Stimulated activated CD4-positive, alpha-beta T cell treated with anti-CD3 and anti-CD28 coated beads, Interleukin-15, amount 100 ng/mL, for 48 hours (primary cell): ENCODE measurements at regions not wholly inside any gene's neighbourhood (a gene's known extent, or its start where the extent isn't known, plus 50 kb on each side); places are given as distances from the start of the nearest gene placed in this dataset.
"Not testable (repeated sequence)": the region's sequence is repeated elsewhere in the genome, so short reads cannot be mapped to it uniquely, and the experiment has no call there.

Experiments
- DNase-seq, 2 donors: peaks; one replicate each; pipeline ENCODE4 v3.0.0-alpha.2; 2020; ENCODE audit warnings: low read depth in 2 of 2

- no peak for DNase-seq
Measured at GRCh38 chrX:121169099-121170035, 122.0 kb downstream of the GLUD2 start.

DNA sequence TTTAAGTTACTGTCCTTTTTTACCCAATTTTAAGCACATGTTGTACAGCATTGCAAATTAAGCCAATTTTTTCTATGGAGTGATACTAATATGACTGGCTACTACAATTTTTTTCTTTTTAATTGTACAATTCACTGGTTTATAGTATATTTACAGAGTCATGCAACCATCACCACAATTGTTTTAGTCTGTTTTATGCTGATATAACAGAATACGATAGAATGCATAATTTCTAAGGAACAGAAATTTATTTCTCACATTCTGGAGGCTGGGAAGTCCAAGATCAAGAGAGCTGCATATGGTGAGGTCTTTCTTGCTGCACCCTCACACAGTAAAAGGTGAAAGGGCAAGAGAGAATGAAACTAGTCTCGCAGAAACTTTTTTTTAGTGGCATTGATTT lies 125.3 kb downstream of the GLUD2 start:
- no peak for DNase-seq

DNA sequence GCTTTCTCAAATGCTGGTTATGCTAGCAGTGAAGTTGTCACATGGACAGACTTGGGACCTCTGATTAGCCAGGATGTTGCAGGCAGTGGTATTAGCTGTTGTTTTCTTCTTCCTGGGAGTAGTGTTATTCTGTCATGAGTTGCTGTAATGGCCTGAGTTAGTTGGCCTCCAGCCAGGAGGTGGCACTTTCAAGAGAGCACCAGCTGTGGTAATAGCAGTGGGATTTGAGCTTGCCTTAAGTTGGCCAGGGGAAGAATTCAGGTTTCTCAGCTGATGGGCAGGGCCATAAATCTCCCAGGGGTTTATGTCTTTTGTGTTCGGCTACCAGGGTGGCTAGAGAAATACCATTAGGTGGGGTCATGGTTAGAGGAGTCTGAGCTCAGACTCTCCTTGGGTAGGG lies 132.6 kb downstream of the GLUD2 start:
- DNase-seq, result no peak

DNA sequence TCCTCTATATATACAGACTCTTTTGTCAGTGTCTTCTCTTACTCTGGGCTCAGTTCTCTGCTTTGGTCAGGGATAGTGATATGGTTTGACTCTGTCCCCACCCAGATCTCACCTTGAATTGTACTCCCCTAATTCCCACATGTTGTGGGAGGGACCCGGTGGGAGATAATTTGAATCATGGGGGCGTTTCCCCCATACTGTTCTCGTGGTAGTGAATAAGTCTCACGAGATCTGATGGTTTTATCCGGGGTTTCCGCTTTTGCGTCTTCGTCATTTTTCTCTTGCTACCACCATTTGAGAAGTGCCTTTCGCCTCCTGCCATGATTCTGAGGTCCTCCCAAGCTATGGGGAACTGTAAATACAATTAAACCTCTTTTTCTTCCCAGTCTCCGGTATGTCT lies 144.4 kb downstream of the GLUD2 start:
- DNase-seq, result no peak

DNA sequence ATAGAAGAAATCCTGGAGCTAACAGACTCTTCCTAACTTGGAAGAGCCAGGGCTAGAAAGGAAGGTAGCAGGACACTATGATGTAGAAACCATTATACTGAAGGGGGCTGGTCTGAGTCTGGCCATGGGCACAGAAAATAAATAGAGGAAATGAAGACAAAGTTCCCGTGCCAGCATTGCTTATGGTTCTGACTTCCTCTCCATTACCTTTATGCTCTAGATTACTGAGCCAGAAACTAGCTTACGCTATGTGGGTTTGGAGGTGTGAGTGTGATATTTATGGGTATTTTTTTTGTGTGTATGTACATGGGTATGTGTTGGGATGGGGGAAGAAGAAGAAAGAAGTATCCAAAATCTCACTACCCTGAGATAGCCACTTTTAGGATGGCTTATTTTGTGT lies 148.3 kb downstream of the GLUD2 start:
- DNase-seq, result no peak

GRCh38 chrX:121196872-121197444 lies 149.5 kb downstream of the GLUD2 start:
- not testable (repeated sequence) for DNase-seq

DNA sequence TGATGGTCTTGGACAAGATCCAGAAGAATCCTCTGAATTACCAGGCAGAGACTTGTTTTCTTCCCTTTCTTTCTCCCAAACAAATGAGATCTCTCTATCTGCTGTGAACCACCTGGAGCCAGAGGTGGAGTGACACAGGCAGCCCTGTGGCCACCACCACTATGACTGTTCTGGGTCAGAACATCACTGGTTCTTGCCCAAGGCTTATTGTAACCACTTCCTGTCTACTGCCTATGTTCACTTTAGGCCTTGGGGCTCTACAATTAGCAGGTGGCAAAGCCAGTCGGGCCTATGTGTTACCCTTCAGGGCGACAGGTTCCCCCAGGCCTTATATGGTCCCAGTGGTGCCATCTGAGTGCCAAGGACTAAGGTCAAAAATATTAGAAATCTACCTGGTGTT lies 161.2 kb downstream of the GLUD2 start:
- no peak for DNase-seq

DNA sequence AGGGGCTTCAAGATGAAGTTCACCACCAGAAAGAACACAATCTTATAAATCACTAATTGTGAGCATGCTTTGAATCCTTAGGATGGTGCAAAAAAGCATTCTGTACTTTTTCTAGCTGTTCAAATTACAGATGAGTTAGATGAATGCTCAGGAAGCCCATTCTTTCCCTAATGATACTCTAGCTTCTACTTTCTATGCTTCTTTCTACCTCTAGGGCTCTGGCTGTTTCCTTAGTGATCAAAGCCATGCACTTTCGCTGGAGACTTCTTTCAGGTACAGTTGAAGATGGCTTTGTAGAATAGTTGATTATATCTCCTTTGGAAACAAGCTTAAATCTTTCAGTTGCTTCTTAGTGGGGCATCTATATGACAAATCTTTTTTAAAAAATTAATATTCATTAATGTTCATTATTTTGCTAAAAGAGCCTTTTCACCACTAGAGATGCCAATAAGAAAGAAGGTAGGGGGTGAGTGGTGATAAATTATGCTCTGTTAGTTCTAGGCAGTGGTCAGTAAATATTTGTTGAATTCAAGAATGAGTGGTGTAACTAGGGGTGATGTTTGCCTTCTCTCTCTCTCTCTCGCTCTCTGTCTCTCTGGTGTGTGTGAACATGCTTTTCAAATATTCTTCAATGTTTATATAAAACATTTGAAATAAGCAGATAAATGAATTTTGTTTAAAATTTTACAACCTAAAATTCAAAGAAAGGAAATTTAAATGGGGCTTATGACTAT lies 169.4 kb downstream of the GLUD2 start:
- DNase-seq, result no peak

- DNase-seq, result no peak
Measured at GRCh38 chrX:121221322-121221977, 174.0 kb downstream of the GLUD2 start.

DNA sequence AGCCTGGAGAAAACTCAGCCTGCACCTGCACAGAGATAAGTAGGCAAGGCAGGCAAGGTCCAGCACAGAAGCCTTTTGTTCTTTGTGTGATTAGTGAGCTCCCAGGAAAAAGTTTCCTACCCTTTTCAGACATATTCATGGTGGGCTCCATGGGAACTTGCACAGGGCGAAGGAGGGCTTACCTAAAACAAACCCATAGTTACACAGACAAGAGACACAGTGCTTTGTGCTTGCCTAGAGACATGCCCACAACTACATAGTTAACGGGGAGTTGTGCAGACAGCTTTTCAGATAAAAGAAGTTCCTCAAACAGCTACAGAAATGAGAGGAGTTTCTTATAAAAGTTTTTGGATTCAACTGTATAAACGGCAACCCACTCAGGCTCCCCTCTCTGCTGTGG lies 180.5 kb downstream of the GLUD2 start:
- no peak for DNase-seq

DNA sequence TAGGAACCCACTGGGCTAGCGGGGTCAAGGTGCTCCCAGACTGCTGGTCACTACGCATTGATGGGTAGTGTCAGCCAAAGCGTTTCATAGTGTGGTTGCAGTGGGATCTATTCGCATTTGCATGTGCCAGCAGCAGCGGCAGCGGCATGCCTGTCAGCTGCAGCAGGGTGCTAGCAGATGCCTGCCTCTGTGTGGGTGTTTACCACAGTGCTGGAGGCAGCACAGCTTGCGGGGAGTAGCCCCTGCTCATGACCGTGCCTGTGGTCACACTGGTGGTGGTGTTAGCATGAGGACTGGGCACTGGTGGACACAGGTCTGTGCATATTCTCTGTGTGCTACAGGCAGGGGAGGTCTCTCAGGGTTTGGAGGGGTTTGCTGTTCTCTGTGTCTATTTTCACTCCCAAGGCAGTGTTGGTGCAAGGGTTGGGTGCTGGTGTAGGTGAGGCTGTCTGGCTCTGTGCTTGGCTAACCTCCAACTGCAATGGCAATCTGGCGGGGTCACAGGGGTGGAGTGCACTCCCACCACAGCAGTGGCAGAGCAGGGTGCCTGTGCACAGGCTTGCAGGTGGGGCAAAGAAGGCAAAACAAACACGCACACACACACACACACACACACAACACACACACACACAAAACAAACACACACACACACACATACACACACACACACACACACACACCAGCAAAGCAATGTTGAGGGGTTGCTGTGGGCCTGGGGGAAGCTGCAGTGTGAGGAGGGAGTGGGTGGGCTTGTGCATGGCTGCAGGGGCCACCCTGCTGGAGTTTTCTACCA lies 184.4 kb downstream of the GLUD2 start:
- DNase-seq, result no peak

- DNase-seq, result no peak
Measured at GRCh38 chrX:121236040-121236439, 188.6 kb downstream of the GLUD2 start.

DNA sequence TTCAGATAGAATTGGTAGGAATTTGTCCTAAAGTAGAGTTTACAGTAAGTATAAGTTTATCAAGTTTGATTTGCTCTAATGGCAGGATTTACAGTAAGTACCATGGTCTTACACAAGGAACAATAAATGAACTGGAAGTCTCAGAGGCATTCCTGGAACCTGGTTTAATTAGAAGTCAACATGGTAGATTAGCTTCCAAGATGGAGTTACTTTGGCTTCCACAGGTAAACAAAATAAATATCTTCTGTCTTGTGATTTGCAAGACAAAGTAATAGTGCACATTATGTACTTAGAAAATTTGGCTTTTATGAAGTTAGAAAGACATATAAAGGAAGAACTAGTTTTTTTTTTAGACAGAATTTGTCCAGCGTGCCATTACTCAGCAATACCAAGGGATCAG lies 190.7 kb downstream of the GLUD2 start:
- no peak for DNase-seq

DNA sequence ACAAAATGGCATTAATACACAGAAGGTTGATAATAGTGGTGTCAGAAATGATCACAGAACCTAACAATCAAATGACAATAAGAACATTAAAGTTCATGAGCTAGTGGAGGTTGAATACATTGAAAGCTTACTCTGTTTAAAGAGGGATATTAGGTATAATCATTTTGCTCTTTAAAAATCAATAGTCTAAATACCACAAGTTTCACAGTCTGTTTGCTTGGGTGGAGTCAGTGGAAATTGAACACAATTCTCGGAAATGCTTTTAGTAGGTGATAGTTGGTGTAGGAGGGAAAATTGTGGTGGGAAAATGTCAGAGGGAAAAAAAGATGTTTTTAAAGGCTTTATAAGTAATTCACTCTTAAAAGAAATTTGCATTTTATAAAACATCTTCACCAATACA lies 197.1 kb downstream of the GLUD2 start:
- no peak for DNase-seq

DNA sequence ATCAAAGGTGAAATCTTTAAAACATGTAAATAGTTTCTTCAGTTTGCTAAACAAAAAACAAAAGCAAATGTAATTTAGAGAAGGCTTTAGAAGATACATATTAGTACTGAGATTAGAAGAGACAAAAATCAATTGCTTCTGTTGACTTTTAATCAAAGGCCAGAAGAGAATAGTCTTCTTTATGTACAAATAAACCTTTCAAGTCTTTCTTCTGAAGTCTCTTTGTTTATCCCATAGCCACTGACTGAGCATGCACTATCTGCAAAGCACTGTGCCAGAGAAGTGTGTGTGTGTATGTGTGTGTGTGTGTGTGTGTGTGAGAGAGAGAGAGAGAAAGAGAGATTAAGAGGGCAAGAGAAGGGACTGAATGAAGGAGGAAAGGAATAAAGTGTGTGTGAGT lies 198.4 kb downstream of the GLUD2 start:
- no peak for DNase-seq

GRCh38 chrX:121254336-121254735 lies 206.9 kb downstream of the GLUD2 start:
- DNase-seq, result no peak

DNA sequence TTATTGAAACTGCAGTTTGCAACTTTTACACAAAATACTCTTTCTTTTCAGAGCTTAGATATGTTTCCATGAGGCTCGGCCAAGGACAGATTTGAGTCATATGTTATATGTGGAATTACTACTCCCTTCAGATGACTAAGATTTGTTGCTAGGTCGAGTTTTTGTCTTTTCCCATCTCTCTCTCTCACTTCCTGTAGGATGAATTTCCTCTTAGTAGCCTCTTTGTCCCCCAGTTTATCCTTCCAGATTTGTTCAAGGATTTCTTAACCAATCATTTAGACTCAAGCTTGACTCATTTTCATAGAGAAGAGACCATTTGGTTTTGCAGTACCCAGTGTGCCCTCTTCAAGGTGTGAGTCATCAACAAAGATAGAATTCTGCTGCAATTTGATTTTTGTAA lies 209.2 kb downstream of the GLUD2 start:
- no peak for DNase-seq

DNA sequence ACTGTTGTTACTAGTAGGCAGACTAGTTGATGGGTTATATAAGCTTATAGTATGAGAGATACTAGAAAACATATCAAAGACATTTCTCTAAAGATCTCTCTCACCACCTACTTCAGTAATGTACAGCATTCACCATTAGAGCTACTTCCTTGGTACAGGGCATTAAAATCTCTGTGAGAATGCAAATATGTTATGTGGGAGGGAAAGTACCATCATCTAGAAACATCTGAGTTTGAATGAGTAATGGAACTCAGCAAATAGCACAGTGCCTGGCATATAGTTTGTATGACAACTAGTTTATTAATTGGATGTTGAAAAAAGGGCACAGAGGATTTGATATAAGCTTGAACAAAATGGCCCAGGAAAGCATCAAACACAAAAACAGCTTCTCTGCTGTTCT lies 211.1 kb downstream of the GLUD2 start:
- no peak for DNase-seq

GRCh38 chrX:121259170-121259569 lies 211.8 kb downstream of the GLUD2 start:
- DNase-seq, result no peak

- no peak for DNase-seq
Measured at GRCh38 chrX:121260596-121261240, 213.3 kb downstream of the GLUD2 start.

DNA sequence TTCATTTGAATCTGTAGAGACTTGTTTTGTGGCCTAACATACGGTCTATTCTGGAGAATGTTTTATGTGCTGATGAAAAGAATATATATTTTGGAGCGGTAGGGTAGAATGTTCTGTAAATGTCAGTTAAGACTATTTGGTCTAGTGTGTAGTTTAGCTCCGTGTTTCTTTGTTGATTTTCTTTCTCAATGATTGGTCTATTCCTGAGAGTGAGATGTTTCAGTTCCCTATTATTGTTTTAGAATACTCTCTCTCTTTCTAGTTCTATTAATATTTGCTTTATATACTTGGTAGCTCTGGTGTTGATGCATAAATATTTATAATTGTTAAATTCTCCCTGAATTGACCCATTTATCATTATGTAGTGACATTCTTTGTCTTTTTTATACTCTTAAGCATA lies 236.5 kb downstream of the GLUD2 start:
- no peak for DNase-seq
